MM.1S (cell line): ENCODE measurements at regions not wholly inside any gene's neighbourhood (a gene's known extent, or its start where the extent isn't known, plus 50 kb on each side); places are given as distances from the start of the nearest gene placed in this dataset.

Source experiments
- CTCF ChIP-seq: fragments of 300-600 bp; sonication (generic); IDR thresholded peaks from 2 replicates; pipeline ENCODE4 v1.5.1; 2016; ENCODE audit warnings: antibody characterized with exemption, low read length, mixed read lengths
- EZH2 ChIP-seq: fragments of 300-600 bp; sonication (generic); optimal IDR thresholded peaks from 2 replicates; pipeline ENCODE3; 2017; ENCODE audit warnings: low read depth, mild to moderate bottlenecking, antibody characterized with exemption, low read length, mixed read lengths
- EZH2phosphoT487 ChIP-seq: fragments of 300-600 bp; sonication (generic); IDR thresholded peaks from 2 replicates; pipeline ENCODE4 v1.6.1; 2018; ENCODE audit warnings: antibody characterized with exemption, low read length

- no peak for TF ChIP-seq CTCF
- TF ChIP-seq EZH2, result no peak
- TF ChIP-seq EZH2phosphoT487, result no peak
These were observed 184.2 kb downstream of the EMX2 start for GRCh38 chr10:117726596-117727295.
